Stimulated activated CD8-positive, alpha-beta memory T cell treated with anti-CD3 and anti-CD28 coated beads, Interleukin-4, amount 100 ng/mL, for 1 hour (primary cell): ENCODE measurements at regions not wholly inside any gene's neighbourhood (a gene's known extent, or its start where the extent isn't known, plus 50 kb on each side); places are given as distances from the start of the nearest gene placed in this dataset.
"Not testable (repeated sequence)": the region's sequence is repeated elsewhere in the genome, so short reads cannot be mapped to it uniquely, and the experiment has no call there.

Experiments used
- DNase-seq, 2 donors: peaks; one replicate each; pipeline ENCODE4 v3.0.0-alpha.2; 2020; ENCODE audit warnings: low read depth in 2 of 2, low spot score in 1 of 2

- no peak for DNase-seq
These were observed 103.9 kb upstream of the SEC14L1 start for GRCh38 chr17:77036841-77037381.

- DNase-seq = no peak
These were observed 102.8 kb upstream of the SEC14L1 start for GRCh38 chr17:77037943-77038342.

- no peak for DNase-seq
These were observed 101.7 kb upstream of the SEC14L1 start for GRCh38 chr17:77038884-77039555.

GRCh38 chr17:77042476-77043231 lies 98.1 kb upstream of the SEC14L1 start:
- DNase-seq = no peak

GRCh38 chr17:77045441-77046041 lies 95.2 kb upstream of the SEC14L1 start:
- DNase-seq = no peak

- DNase-seq = no peak
These were observed 91.3 kb upstream of the SEC14L1 start for GRCh38 chr17:77049440-77049839.

GRCh38 chr17:77050901-77051300 lies 89.9 kb upstream of the SEC14L1 start:
- not testable (repeated sequence) for DNase-seq

GRCh38 chr17:77054936-77055335 lies 85.8 kb upstream of the SEC14L1 start:
- DNase-seq = no peak

GRCh38 chr17:77055453-77055852 lies 85.3 kb upstream of the SEC14L1 start:
- no peak for DNase-seq

GRCh38 chr17:77058016-77058415 lies 82.8 kb upstream of the SEC14L1 start:
- DNase-seq = no peak

GRCh38 chr17:77061669-77062068 lies 79.1 kb upstream of the SEC14L1 start:
- DNase-seq = no peak

GRCh38 chr17:77064598-77064997 lies 76.2 kb upstream of the SEC14L1 start:
- DNase-seq = no peak

- no peak for DNase-seq
These were observed 74.6 kb upstream of the SEC14L1 start for GRCh38 chr17:77066165-77066564.

GRCh38 chr17:77066726-77067409 lies 73.9 kb upstream of the SEC14L1 start:
- DNase-seq = peak in 1 of 2 donors; percentile 13

- no peak for DNase-seq
These were observed 71.9 kb upstream of the SEC14L1 start for GRCh38 chr17:77068915-77069314.

- DNase-seq = no peak
These were observed 69.9 kb upstream of the SEC14L1 start for GRCh38 chr17:77070888-77071279.

GRCh38 chr17:77071925-77072490 lies 68.8 kb upstream of the SEC14L1 start:
- no peak for DNase-seq

- DNase-seq = no peak
These were observed 68.1 kb upstream of the SEC14L1 start for GRCh38 chr17:77072670-77073069.

- no peak for DNase-seq
These were observed 66.1 kb upstream of the SEC14L1 start for GRCh38 chr17:77074681-77075080.

GRCh38 chr17:77076124-77076830 lies 64.5 kb upstream of the SEC14L1 start:
- DNase-seq = no peak
